Colon (tissue), 2 donors: ENCODE measurements at regions not wholly inside any gene's neighbourhood (a gene's known extent, or its start where the extent isn't known, plus 50 kb on each side); places are given as distances from the start of the nearest gene placed in this dataset.
"Not testable (repeated sequence)": the region's sequence is repeated elsewhere in the genome, so short reads cannot be mapped to it uniquely, and the experiment has no call there.

Experiments used
- FAIRE-seq: peaks from 2 replicates; lab custom pipeline; 2012; peaks lifted over from hg19 to GRCh38; lab: Jason Lieb, UNC
- donor health status: control.
- donor health status: control.

DNA sequence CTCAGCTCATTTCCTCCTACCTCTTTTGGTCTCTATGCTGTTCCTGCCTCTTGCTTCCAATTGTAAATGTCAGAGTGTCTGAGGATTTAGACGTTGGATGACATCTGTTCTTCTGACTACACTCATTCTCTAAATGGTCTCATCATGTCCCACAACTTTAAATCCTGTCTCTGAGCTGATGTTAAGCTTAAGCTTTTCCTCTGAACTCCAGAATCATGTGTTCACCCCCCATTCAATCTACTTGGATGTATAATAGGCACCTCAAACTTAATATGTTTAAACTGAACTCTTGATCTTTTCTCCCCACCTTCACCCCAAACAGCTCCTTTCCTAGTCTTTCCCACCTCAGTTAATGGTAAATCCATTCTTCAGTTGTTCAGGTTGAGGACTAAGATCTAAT is 433.6 kb downstream of the CSNK1G3 start:
- FAIRE-seq: no peak

DNA sequence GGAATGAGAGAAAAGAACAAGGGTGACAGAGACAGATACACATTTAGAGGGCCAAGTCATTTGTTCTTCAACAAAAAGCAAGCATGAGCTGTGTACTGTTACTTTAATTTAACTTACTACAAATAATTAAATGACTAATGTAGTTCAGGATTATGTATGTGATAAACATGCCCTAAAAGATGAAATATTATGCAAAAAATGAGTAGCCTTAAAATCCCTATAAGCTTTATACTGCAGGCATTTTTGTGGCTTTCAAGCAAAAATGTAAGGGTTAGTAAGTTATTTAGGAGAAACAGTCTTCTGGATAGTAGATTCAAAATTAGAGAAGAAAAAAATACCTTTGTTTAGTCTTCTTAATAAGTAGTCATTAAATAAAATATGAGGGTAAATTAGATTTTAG is 431.2 kb downstream of the CSNK1G3 start:
- no peak for FAIRE-seq

DNA sequence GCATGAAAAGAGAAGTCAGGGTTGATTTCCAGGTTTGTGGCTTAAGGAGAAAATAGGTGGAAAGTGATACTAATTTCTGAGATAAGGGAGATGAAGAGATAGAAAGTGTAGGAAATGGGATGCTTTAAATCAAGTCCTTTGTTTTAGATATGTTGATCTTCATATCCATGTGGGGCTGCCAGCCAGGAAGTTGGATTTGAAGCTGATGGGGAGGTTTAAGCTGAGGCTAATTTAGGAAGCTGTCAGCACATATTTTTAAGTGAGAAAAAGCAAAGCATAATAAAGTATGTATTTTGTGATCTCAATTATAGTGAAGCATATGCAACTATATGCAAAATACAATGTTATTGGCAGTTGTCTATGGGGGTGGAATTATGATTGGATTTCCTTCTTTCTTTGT is 428.4 kb downstream of the CSNK1G3 start:
- FAIRE-seq: no peak

DNA sequence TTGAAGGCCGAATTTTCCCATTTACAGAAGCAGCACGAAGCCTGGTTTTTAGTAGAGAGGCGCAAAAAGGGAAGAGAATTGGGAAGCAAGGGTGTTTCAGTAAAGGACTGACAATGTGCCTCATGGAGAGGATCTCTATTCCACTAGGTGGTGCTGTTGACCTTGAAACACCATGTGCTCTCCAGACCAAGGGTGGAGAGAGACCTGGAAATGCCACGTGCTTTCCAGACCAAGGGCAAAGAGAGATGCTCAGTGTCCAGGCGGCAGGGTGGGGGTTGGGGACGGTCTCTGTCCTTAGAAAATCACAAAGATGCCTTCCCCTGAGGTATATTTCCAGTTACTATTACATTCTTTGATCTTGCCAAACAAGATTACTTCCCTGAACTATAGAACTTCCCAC is 425.3 kb downstream of the CSNK1G3 start:
- FAIRE-seq: no peak

DNA sequence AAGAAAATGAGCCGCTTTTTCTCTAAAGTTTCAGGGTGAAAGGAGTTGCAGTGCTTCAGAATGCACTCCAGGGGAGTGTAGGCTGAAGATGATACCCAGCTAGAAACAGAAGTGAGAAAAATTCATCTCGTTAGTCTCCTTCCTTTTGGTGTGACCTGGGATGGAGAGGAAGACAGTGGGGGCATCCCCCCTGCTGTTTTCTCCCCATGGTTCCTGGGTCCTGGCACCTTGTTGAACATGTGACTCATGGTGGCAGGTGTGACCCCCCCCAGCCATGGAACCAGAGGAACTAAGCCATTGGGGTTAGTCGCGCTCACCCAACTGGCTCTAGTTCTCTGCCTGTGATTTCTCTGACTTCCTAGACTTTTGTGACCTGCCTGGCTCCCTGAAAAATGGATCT is 424.6 kb downstream of the CSNK1G3 start:
- no peak for FAIRE-seq

DNA sequence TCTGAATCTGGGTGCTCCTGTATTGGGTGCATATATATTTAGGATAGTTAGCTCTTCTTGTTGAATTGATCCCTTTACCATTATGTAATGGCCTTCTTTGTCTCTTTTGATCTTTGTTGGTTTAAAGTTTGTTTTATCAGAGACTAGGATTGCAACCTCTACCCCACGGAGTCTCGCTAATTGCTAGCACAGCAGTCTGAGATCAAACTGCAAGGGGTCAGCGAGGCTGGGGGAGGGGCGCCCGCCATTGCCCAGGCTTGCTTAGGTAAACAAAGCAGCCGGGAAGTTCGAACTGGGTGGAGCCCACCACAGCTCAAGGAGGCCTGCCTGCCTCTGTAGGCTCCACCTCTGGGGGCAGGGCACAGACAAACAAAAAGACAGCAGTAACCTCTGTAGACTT is 421.8 kb downstream of the CSNK1G3 start:
- not testable (repeated sequence) for FAIRE-seq

DNA sequence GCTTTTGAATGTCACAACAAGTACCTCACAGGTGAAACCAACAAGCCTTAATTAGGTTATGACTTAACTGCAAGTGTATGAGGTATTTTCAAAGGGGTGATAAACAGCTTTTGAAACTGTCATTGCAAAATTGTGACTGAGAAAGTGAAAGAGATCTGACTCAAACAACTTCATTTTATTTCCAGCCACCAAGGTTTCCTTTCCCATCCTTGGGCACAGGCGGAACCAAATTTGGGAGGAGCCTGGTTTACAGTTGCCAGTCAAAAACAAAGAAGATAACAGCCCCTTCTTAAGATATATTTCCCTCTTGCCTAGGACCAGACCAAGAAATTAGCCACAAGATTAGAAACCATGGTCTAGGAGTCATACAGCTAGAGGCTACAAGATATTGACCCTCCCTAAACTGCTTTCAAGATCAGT is 417.1 kb downstream of the CSNK1G3 start:
- no peak for FAIRE-seq

DNA sequence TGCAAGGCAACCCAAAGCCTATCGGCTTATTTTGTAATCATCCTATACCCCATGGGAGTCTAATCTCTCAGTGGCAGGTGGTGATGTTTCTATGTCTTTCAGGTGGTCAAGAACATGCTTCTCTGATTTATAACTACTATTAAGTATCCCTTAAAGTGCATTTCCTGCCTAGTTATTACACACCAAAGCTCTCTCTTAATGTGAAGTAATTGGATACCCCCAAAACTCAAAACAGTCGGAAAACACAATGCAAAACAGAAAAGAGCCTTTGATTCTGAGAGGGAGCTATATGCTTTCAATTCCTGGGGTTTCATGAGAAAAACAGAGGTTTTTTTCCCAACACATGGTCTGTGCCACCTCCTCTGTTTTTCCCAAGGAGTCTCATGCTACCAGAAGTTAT is 416.4 kb downstream of the CSNK1G3 start:
- no peak for FAIRE-seq

DNA sequence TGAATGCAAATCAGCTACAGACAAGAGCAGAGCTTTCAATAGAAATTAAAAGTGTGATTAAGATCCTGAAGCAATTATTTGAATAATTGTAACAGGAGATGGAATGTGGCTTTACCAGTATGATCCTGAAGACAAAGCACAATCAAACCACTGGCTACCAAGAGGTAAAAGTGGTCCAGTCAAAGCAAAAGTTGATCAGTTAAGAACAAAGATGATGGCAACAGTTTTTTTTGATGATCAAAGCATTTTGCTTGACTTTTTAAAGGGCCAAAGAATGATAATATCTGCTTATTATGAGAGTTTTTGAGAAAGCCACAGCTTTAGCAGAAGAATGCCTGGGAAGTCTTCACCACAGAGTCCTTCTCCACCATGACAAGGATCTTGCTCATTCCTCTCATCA is 409.2 kb downstream of the CSNK1G3 start:
- no peak for FAIRE-seq

DNA sequence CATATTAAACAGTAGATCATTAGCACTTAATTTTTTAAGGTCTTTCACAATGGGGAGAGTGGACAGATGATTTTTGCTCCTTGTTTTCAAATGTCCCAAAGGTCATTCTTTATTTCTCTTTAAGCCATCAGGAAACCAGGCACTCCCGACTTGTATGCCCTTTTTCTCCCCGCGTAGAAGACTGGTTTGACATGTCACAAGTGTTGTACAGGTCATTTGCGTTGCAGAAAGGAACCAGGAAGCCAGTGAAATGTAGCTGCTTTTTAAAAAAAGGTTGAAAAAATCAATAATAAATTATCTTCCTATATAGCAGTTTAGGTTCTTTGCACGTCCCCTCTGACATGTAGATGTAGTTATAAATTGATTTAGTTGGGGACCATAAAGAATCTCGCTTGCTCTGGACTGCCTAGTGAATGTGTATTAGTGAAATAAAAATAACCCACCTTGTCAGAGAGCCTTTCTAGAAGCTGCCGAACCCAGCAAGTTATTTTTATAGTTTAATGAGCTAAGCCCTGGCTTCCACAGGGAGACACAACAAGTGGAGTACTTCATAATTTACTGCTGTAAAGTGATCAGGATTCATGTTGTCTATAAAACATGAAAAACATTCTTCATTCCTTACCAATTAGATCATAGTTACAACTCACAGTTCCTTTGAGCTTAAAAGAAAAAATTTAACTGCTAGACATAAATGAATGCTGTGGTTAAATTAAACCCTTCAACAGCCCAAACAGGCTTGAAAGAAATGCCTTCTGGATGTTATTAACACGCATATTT is 404.6 kb downstream of the CSNK1G3 start:
- FAIRE-seq: no peak

DNA sequence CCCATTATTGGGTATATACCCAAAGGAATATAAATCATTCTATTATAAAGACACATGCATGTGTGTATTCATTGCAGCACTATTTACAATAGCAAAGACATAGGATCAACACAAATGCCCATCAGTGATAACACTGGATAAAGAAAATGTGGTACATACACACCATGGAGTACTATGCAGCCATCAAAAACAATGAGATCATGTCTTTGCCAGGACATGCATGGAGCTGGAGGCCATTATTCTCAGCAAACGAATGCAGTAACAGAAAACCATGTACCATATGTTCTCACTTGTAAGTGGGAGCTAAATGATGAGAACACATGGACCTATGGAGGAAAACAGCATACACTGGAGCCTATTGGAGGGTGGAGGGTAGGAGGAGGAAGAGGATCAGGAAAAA is 402.4 kb downstream of the CSNK1G3 start:
- FAIRE-seq: no peak

DNA sequence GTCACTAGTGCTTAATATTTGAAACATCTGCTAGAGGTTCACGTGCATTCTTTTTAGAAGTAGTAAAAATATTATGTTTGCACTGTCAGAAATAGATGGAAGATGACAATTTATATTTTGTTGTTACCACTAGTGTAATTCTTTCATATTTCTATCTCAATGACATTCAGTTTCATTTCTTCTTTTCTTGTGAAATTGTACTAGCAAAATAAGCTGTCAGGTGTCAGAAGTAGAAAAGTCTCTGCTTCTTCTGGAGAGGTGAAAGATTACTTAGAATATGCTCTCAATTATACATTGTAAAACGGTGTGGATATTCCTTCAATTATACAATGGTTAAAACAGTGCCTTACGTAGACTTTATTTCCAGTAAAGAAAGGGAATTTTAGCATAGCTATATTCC is 395.4 kb downstream of the CSNK1G3 start:
- no peak for FAIRE-seq

DNA sequence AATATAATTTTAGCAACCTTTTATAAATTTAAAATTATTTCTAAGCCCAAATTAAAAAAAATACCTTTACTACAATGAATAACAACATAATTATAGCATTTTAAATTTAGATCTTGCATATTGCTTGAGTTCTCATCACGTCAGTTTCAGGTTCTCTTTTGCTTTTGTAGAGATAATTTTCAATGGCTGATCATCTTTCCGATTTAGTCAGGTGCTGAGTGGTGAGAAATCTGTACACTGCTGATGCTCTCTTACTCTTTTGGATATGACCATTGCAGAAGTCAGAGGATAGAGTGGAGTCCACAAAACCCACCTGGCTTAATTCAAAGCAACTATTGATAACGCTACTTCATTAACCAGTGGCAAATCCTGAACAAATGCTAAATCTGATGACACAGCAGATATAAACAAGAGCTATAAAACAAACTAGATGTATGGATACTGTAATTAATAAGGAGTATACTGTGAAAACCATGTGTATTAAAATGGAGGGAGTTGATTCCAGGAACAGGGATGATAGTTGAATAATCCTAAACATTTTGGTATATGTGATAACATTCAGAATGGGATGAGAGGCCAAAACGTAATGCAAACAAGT is 394.8 kb downstream of the CSNK1G3 start:
- FAIRE-seq: no peak

DNA sequence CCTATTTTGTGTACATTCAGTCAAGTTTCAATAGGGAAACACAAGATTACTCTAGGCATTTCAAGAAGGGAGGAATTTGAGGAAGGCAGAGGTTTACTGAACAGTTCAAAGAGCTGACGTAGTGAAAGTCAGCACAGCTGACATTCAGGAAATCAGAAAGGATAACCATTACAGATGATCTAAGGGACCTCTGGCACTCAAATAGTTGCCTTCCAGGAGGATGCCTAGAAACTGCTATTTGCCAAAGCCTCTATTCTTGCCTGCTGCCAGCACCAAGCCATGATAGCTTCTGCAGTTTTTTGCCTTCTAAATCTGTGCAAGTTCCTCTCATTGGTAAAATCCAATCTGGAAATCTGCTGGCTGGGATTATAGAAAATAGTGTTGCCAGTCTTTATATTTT is 373.1 kb downstream of the CSNK1G3 start:
- FAIRE-seq: no peak

DNA sequence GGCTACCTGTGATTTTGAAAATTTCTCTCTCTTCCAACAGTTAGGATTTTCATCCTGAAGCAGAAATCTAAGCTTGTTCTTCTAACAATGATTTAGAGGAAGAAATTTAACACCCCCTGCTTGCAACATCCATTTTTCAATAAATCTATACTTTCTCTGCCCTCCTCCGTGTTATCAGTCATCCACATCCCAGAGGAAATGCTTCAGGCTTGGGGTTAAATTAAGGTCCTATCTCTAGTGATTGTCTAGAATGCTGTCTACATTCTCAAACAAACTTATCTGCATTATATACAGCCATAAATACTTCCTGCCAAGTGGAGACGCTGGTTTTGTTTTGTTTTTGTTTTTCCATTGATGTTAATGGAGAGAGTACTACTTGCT is 371.0 kb downstream of the CSNK1G3 start:
- FAIRE-seq: no peak

DNA sequence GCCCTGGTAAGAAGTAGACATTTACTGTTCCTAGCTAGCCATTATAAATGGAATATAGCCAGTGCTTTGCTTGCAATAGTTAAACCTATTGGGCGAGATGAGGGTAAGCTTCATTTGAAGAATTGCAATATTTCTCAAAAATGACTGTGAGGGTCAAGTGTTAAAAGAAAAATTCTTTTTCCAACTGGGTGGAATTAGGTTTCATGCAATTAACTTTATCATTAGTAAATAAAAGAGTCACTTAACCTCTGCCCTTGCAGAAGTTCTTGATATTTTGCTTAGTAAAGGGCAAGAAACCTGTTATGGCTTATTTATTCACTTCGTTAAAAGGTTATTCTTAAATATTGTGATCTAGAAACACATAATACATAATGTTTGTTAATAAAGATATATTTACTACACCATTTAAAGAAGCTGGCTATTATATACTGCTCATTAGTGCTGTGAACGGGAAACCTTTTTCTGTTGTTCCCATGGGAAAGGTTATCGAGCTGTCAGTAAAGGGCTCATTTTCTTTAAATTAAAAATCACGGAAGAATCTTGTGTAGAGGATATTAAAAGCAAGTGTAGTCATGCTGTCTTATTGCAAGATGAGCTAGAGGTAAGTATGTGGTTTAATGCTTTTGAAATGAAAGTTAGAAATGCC is 370.5 kb downstream of the CSNK1G3 start:
- no peak for FAIRE-seq

DNA sequence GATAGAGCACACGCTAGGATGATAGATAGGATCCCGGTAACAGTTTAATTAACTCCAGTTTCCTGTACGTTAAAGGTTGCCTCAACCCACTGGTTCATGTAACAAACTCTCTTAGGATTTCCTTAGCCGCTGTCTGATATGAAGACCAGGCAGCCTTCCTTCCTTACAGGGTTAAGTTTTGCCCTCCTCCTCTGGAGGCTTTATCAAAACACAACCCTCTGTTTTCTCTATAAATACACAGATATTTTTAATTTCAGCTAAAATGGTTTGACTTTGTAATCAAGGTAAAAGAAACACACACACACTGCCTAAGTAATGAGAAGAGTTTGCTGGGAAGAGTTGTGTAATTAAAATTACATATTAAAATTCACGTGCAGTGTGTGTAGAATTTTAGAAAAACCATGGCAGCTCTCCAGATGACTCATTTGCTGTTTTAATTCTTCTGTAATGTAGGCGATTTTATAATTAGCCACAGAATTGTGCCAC is 369.8 kb downstream of the CSNK1G3 start:
- FAIRE-seq: no peak

DNA sequence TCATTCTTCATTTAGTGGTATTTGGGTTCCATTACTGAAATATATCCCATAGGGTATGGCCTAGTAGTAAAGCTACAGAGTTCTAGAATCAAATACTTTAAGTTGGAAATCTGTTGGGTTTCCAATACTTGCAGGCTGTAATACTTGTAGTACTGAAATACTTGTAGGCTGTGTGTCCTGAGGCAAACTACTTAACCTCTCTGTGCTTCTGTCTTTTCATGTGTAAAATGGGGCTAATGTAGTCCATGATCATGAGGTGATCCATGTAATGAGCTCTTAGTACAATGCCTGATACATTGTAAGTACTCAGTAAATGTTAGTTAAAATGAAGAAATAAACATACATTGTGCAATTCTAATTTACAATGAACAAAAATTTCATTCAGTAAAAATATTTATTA is 368.9 kb downstream of the CSNK1G3 start:
- FAIRE-seq: no peak

DNA sequence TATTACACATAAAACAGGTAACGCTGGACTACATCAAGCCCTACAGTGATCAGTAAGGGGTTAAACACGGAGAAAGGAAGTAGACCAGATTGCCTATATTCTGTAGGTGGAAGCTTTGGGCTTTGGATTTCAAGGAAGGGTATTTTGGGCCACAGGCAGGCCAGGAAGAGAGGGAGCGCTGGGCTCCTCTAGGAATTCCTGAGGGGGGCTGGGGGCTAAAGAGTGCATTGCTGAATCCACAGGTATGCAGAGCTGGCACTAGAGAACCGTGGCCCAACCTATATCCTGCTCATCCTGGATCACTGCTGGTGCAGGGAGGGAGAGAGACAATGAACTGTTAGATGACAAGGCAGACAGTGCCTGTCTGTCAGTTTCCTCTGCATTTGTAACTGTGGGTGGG is 367.1 kb downstream of the CSNK1G3 start:
- FAIRE-seq: no peak

DNA sequence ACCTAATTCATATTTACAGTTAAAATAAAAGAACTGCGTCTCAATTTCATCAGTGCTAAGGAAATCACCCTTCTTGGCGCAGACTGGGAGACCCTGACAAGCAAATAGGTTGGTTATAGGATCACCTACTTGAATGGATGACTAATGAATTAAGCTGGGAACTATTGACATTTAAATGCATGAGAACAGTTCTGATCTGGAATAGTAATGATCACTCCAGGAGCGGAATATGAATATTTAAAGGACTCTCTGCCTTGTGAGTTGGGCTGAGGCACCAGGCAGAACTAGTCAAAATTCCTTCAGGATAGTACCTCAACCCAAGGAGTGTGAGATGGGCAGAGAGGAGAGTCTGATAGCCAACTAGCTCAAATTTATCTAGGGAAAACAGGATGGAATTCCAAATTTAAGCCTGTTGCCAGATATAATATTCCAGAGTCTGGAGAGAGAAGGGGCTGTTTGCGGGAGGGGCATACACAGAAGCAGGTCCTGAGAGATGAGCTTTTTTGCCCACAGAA is 364.4 kb downstream of the CSNK1G3 start:
- no peak for FAIRE-seq

DNA sequence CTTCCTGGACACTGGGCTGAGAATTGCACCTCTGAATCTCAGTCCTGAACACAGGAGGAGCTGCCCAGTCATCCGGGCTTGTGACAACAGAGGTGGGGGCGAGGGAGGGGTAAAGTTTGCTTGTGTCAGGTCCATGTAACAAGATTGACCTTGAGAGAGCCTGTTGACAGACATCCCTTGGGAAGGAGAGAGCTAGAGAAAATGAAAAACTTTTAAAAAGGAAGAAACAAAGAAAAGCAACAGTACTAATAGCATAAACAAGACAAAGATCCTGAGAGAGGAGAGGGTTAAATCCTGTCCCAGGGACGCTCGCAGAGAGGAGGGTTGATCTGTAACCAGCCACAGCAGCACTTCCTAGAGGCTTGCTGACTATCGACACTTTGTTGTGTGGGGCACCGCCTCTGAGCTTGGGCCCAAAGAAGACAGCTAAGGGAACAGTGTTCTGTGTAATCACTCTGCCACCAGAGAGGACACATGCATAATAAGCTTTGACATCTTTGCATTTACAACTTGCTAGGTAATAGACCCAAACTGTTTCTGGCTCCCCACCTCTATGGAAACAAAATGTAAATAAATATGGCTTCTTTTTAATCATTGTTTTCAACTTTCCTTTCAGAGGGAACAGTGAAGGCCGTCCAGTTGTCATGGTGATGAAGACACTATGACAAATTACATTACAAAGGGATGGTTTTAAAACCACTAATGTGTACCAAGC is 363.7 kb downstream of the CSNK1G3 start:
- no peak for FAIRE-seq

DNA sequence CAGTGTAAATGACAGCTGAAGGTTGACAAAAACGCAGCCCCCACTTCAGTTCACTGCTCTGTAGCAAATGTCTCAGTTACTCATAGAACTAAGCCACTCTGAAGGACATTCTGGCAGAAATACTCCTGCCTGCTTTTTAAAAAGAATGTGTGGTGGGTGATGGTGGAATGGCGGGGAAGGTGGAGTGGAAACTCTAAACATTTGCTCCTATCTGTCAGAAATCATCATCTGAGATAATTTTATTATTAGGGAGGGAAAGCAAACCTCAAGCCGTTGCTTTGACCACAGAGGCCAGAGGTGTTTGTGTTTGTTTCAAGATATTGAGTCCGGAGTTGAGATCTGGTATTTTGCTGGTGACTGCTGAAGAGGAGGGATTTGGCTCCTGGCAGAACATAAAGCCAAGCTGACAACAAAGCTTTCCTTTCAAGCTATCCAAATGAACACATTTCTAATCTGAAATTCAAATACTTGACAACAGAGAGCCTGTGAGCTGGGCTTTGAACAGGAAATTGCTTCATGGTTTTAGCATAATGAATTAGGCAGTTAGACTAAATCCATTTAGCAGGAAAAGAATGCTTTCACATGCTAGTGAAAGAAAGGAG is 362.7 kb downstream of the CSNK1G3 start:
- no peak for FAIRE-seq
